T-helper 2 cell treated with Interferon-gamma antibody and Interleukin-4, amounts not matched to agents 5 μg/mL and 100 μg/mL, for 36 hours (primary cell): ENCODE measurements at regions not wholly inside any gene's neighbourhood (a gene's known extent, or its start where the extent isn't known, plus 50 kb on each side); places are given as distances from the start of the nearest gene placed in this dataset.

Experiments
- DNase-seq: peaks from one replicate; pipeline ENCODE4 v3.0.0; 2021; ENCODE audit warnings: low spot score
- H3K27ac Mint-ChIP-seq: one replicate; pipeline ENCODE4 v1.8.0; 2021; ENCODE audit warnings: mild to moderate bottlenecking, mixed read lengths
- H3K27me3 Mint-ChIP-seq: one replicate; pipeline ENCODE4 v1.8.0; 2021; ENCODE audit warnings: low read depth, mixed read lengths
- H3K36me3 Mint-ChIP-seq: one replicate; pipeline ENCODE4 v1.8.0; 2021; ENCODE audit warnings: low read depth, mixed read lengths
- H3K4me1 Mint-ChIP-seq: one replicate; pipeline ENCODE4 v1.8.0; 2021; ENCODE audit warnings: low read depth, mixed read lengths
- H3K4me3 Mint-ChIP-seq: one replicate; pipeline ENCODE4 v1.8.0; 2022; ENCODE audit warnings: mild to moderate bottlenecking, moderate library complexity, mixed read lengths
- H3K9me3 Mint-ChIP-seq: one replicate; pipeline ENCODE4 v1.8.0; 2021; ENCODE audit warnings: mixed read lengths

- H3K27ac Mint-ChIP-seq: no peak overlapping the region
- H3K36me3 Mint-ChIP-seq: no peaks in the 10 kb centered on the region
- H3K27me3 Mint-ChIP-seq: no peaks in the 10 kb centered on the region
- H3K9me3 Mint-ChIP-seq: peaks cover 4% of the 10 kb centered on the region
- no peak for DNase-seq
- no peaks in the 10 kb centered on the region for H3K4me1 Mint-ChIP-seq
- no peak overlapping the region for H3K4me3 Mint-ChIP-seq
These were observed 352.8 kb upstream of the SYNCRIP start for GRCh38 chr6:85995339-85996033.

- Mint-ChIP-seq H3K4me1 (no peaks in the 10 kb centered on the region), H3K9me3 (peaks cover 20% of the 10 kb centered on the region), H3K27ac (no peak overlapping the region), H3K36me3 (no peaks in the 10 kb centered on the region), H3K27me3 (no peaks in the 10 kb centered on the region), H3K4me3 (no peak overlapping the region)
- DNase-seq: no peak
These were observed 344.0 kb upstream of the SYNCRIP start for GRCh38 chr6:85986681-85987080.

GRCh38 chr6:85983032-85983659, 340.5 kb upstream of the SYNCRIP start:
- Mint-ChIP-seq H3K27me3 (no peaks in the 10 kb centered on the region), H3K36me3 (no peaks in the 10 kb centered on the region), H3K9me3 (peaks cover 16% of the 10 kb centered on the region), H3K4me1 (no peaks in the 10 kb centered on the region), H3K27ac (no peak overlapping the region), H3K4me3 (no peak overlapping the region)
- no peak for DNase-seq

GRCh38 chr6:85977661-85978060, 335.0 kb upstream of the SYNCRIP start:
- Mint-ChIP-seq H3K9me3 (no peaks in the 10 kb centered on the region), H3K27me3 (no peaks in the 10 kb centered on the region), H3K4me1 (no peaks in the 10 kb centered on the region), H3K27ac (no peak overlapping the region), H3K36me3 (no peaks in the 10 kb centered on the region), H3K4me3 (no peak overlapping the region)
- DNase-seq: no peak

GRCh38 chr6:85975957-85976356, 333.3 kb upstream of the SYNCRIP start:
- H3K4me3 Mint-ChIP-seq: no peak overlapping the region
- no peaks in the 10 kb centered on the region for H3K9me3 Mint-ChIP-seq
- no peak overlapping the region for H3K27ac Mint-ChIP-seq
- no peaks in the 10 kb centered on the region for H3K4me1 Mint-ChIP-seq
- no peaks in the 10 kb centered on the region for H3K36me3 Mint-ChIP-seq
- no peaks in the 10 kb centered on the region for H3K27me3 Mint-ChIP-seq
- DNase-seq: no peak

GRCh38 chr6:85971238-85971637, 328.6 kb upstream of the SYNCRIP start:
- no peaks in the 10 kb centered on the region for H3K9me3 Mint-ChIP-seq
- no peaks in the 10 kb centered on the region for H3K4me1 Mint-ChIP-seq
- DNase-seq: no peak
- no peaks in the 10 kb centered on the region for H3K27me3 Mint-ChIP-seq
- H3K27ac Mint-ChIP-seq: no peak overlapping the region
- no peaks in the 10 kb centered on the region for H3K36me3 Mint-ChIP-seq
- no peak overlapping the region for H3K4me3 Mint-ChIP-seq

GRCh38 chr6:85966828-85967227, 324.1 kb upstream of the SYNCRIP start:
- H3K27ac Mint-ChIP-seq: no peak overlapping the region
- DNase-seq: no peak
- no peaks in the 10 kb centered on the region for H3K36me3 Mint-ChIP-seq
- no peaks in the 10 kb centered on the region for H3K9me3 Mint-ChIP-seq
- no peaks in the 10 kb centered on the region for H3K4me1 Mint-ChIP-seq
- H3K27me3 Mint-ChIP-seq: no peaks in the 10 kb centered on the region
- no peak overlapping the region for H3K4me3 Mint-ChIP-seq

GRCh38 chr6:85961746-85962145, 319.1 kb upstream of the SYNCRIP start:
- Mint-ChIP-seq H3K4me3 (no peak overlapping the region), H3K27me3 (no peaks in the 10 kb centered on the region), H3K9me3 (no peaks in the 10 kb centered on the region), H3K27ac (no peak overlapping the region), H3K36me3 (no peaks in the 10 kb centered on the region), H3K4me1 (no peaks in the 10 kb centered on the region)
- DNase-seq: no peak

- no peaks in the 10 kb centered on the region for H3K36me3 Mint-ChIP-seq
- no peak overlapping the region for H3K27ac Mint-ChIP-seq
- H3K4me1 Mint-ChIP-seq: no peaks in the 10 kb centered on the region
- no peak overlapping the region for H3K4me3 Mint-ChIP-seq
- H3K9me3 Mint-ChIP-seq: no peaks in the 10 kb centered on the region
- no peak for DNase-seq
- no peaks in the 10 kb centered on the region for H3K27me3 Mint-ChIP-seq
These were observed 318.4 kb upstream of the SYNCRIP start for GRCh38 chr6:85961125-85961524.

- DNase-seq: no peak
- H3K4me3 Mint-ChIP-seq: no peak overlapping the region
- no peaks in the 10 kb centered on the region for H3K4me1 Mint-ChIP-seq
- H3K9me3 Mint-ChIP-seq: peaks cover 13% of the 10 kb centered on the region
- no peaks in the 10 kb centered on the region for H3K36me3 Mint-ChIP-seq
- H3K27ac Mint-ChIP-seq: no peak overlapping the region
- H3K27me3 Mint-ChIP-seq: no peaks in the 10 kb centered on the region
These were observed 305.8 kb upstream of the SYNCRIP start for GRCh38 chr6:85948481-85948880.

- Mint-ChIP-seq H3K36me3 (no peaks in the 10 kb centered on the region), H3K27ac (no peak overlapping the region), H3K4me1 (no peaks in the 10 kb centered on the region), H3K27me3 (no peaks in the 10 kb centered on the region), H3K4me3 (no peak overlapping the region), H3K9me3 (peaks cover 5% of the 10 kb centered on the region)
- no peak for DNase-seq
These were observed 302.9 kb upstream of the SYNCRIP start for GRCh38 chr6:85945459-85946185.

GRCh38 chr6:85944776-85945175, 302.1 kb upstream of the SYNCRIP start:
- DNase-seq: no peak
- H3K36me3 Mint-ChIP-seq: no peaks in the 10 kb centered on the region

GRCh38 chr6:85942844-85943243, 300.2 kb upstream of the SYNCRIP start:
- H3K27me3 Mint-ChIP-seq: no peaks in the 10 kb centered on the region
- H3K36me3 Mint-ChIP-seq: no peaks in the 10 kb centered on the region
- H3K4me3 Mint-ChIP-seq: no peak overlapping the region
- H3K9me3 Mint-ChIP-seq: no peaks in the 10 kb centered on the region
- no peak for DNase-seq
- H3K27ac Mint-ChIP-seq: no peak overlapping the region
- no peaks in the 10 kb centered on the region for H3K4me1 Mint-ChIP-seq

More at GRCh38 chr6:85944776-85945175, 302.1 kb upstream of the SYNCRIP start:
- no peak overlapping the region for H3K4me3 Mint-ChIP-seq
- H3K9me3 Mint-ChIP-seq: no peaks in the 10 kb centered on the region
- H3K27ac Mint-ChIP-seq: no peak overlapping the region
- no peaks in the 10 kb centered on the region for H3K4me1 Mint-ChIP-seq
- no peaks in the 10 kb centered on the region for H3K27me3 Mint-ChIP-seq

GRCh38 chr6:85936916-85937315, 294.2 kb upstream of the SYNCRIP start:
- Mint-ChIP-seq H3K36me3 (no peaks in the 10 kb centered on the region), H3K4me1 (no peaks in the 10 kb centered on the region), H3K27ac (no peak overlapping the region), H3K4me3 (no peak overlapping the region), H3K27me3 (no peaks in the 10 kb centered on the region), H3K9me3 (peaks cover 7% of the 10 kb centered on the region)
- DNase-seq: no peak
